ENCODE measurements at regions not wholly inside any gene's neighbourhood (a gene's known extent, or its start where the extent isn't known, plus 50 kb on each side); places are given as distances from the start of the nearest gene placed in this dataset.
"Not testable (repeated sequence)": the region's sequence is repeated elsewhere in the genome, so short reads cannot be mapped to it uniquely, and the experiment has no call there.

DNA sequence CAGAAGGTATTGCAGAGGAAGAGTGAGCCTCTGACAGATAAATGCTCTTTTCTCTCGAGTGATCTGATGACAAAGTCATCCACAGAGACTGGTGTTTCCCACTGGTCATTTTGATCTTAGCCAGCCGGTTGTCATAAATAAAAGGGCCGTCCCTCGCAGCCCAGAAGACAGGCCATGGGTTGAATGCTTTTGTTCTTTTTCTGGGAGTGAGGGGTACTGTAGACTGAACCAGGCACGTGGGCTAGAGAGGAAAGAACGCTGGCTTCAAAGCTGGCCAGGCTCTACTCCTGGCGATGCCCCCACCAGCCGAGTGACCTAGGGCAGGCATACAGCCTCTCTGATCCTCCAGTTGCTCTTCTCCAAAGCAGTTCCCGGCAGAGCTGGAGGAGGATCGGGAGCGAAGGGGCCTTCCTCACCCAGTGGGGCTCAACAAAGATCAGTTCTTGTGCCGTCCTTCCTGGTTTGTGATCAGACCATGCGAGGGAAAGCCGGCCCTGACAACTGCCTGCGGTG lies 193.5 kb downstream of the INHBB start:
- peaks cover 7 to 48% (median 30%) of the 10 kb centered on the region in 5 donors for H3K4me1 ChIP-seq (ENCODE audit: control insufficient read depth in 5 of 5, insufficient read depth in 5 of 5, low read length in 5 of 5)

DNA sequence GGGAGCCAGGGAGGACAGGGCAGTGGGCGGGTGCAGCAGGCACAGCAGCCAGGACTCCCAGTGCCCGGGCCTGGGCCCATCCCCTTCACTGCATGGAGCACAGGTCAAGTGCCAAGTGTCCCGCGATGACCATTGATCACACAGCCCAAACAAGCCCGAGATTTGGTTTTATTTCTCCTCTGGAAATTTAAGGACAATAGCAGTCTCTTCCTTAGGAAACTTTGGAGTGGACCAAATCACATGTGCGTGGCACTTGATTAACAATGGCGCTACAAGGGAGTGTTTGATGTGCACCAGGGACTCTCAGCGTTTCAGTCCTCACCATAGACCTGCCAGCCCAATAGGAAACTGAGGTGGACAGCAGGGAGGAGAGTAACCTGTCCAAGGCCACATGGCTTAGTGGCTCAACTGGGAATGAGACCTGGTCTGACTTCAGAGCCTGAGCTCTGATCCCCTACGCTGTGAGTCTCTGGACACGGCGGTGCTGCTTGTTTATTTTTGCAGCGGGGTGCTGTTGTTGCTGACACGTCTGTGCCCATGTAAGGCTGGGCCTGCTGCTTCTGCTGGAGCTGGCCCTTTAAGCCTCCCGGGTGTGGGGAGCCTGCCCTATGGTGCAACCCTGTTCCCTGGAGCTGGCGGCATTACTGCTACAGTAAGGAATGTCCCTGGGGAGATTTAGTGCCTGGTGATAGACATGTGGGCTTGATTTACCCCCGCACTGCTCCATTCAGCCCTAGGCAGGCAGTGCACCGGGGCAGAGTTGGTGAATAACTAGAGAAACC lies 194.2 kb downstream of the INHBB start:
- Histone ChIP-seq H3K9me3 (ENCODE audit: control insufficient read depth in 5 of 5, low read length in 5 of 5) (no peaks in the 10 kb centered on the region), H3K4me3 (ENCODE audit: low read depth in 1 of 5, low read length in 5 of 5) (no peak overlapping the region), H3K4me1 (ENCODE audit: control insufficient read depth in 5 of 5, insufficient read depth in 5 of 5, low read length in 5 of 5) (peaks cover 7 to 53% (median 30%) of the 10 kb centered on the region in 5 donors), H3K27ac (ENCODE audit: low read depth, low read length) (peak overlapping the region; percentile 17), H3K36me3 (ENCODE audit: control insufficient read depth in 5 of 5, insufficient read depth in 5 of 5, low read length in 5 of 5) (no peaks in the 10 kb centered on the region), H3K27me3 (ENCODE audit: control insufficient read depth in 5 of 5, insufficient read depth in 4 of 5, low read length in 5 of 5) (no peaks in the 10 kb centered on the region), H3K9ac (ENCODE audit: low read length in 5 of 5) (peak overlapping the region in 1 of 5 donors; percentile 15)

More for the DNA sequence above, 193.5 kb downstream of the INHBB start:
- H3K27me3 ChIP-seq (ENCODE audit: control insufficient read depth in 5 of 5, insufficient read depth in 4 of 5, low read length in 5 of 5) = no peaks in the 10 kb centered on the region
- H3K27ac ChIP-seq (ENCODE audit: low read depth, low read length) = peak overlapping the region; percentile 17
- H3K9ac ChIP-seq (ENCODE audit: low read length in 5 of 5) = peak overlapping the region in 1 of 5 donors; percentile 15
- no peaks in the 10 kb centered on the region for H3K36me3 ChIP-seq (ENCODE audit: control insufficient read depth in 5 of 5, insufficient read depth in 5 of 5, low read length in 5 of 5)
- no peak overlapping the region for H3K4me3 ChIP-seq (ENCODE audit: low read depth in 1 of 5, low read length in 5 of 5)
- H3K9me3 ChIP-seq (ENCODE audit: control insufficient read depth in 5 of 5, low read length in 5 of 5) = no peaks in the 10 kb centered on the region

GRCh38 chr2:120540719-120541552 lies 194.7 kb upstream of the GLI2 start:
- Histone ChIP-seq H3K4me1 (ENCODE audit: control insufficient read depth in 5 of 5, insufficient read depth in 5 of 5, low read length in 5 of 5) (peaks cover 8 to 57% (median 34%) of the 10 kb centered on the region in 5 donors), H3K9me3 (ENCODE audit: control insufficient read depth in 5 of 5, low read length in 5 of 5) (no peaks in the 10 kb centered on the region), H3K27me3 (ENCODE audit: control insufficient read depth in 5 of 5, insufficient read depth in 4 of 5, low read length in 5 of 5) (no peaks in the 10 kb centered on the region), H3K27ac (ENCODE audit: low read depth, low read length) (no peak overlapping the region), H3K4me3 (ENCODE audit: low read depth in 1 of 5, low read length in 5 of 5) (peak overlapping the region in 1 of 5 donors; percentile 12), H3K9ac (ENCODE audit: low read length in 5 of 5) (peak overlapping the region in 1 of 5 donors; percentile 5), H3K36me3 (ENCODE audit: control insufficient read depth in 5 of 5, insufficient read depth in 5 of 5, low read length in 5 of 5) (no peaks in the 10 kb centered on the region)

DNA sequence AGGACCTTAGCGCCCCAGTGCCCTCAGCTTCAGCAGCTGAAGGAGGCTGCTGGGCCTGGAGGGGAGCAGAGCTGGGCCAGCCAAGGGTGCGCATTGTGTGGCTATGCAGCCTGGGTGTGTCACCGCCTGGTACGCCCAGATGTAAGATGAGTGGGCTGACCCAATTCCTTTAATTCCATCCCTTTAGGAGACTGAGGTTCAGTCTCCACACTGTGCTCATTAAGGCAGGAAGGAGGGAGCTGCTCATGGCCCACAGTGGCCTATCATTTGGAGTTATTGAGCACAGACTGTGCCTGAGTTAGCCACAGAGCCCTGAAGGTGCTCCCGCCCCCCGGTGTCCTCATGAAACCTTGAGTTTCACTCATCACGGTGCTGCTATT lies 194.1 kb upstream of the GLI2 start:
- Histone ChIP-seq H3K9ac (ENCODE audit: low read length in 5 of 5) (no peak overlapping the region), H3K36me3 (ENCODE audit: control insufficient read depth in 5 of 5, insufficient read depth in 5 of 5, low read length in 5 of 5) (no peaks in the 10 kb centered on the region), H3K9me3 (ENCODE audit: control insufficient read depth in 5 of 5, low read length in 5 of 5) (no peaks in the 10 kb centered on the region), H3K27ac (ENCODE audit: low read depth, low read length) (no peak overlapping the region), H3K4me1 (ENCODE audit: control insufficient read depth in 5 of 5, insufficient read depth in 5 of 5, low read length in 5 of 5) (peaks cover 12 to 61% (median 40%) of the 10 kb centered on the region in 5 donors), H3K4me3 (ENCODE audit: low read depth in 1 of 5, low read length in 5 of 5) (no peak overlapping the region), H3K27me3 (ENCODE audit: control insufficient read depth in 5 of 5, insufficient read depth in 4 of 5, low read length in 5 of 5) (no peaks in the 10 kb centered on the region)

- Histone ChIP-seq H3K4me3 (ENCODE audit: low read depth in 1 of 5, low read length in 5 of 5) (no peak overlapping the region), H3K9me3 (ENCODE audit: control insufficient read depth in 5 of 5, low read length in 5 of 5) (no peaks in the 10 kb centered on the region), H3K27ac (ENCODE audit: low read depth, low read length) (no peak overlapping the region), H3K36me3 (ENCODE audit: control insufficient read depth in 5 of 5, insufficient read depth in 5 of 5, low read length in 5 of 5) (no peaks in the 10 kb centered on the region), H3K9ac (ENCODE audit: low read length in 5 of 5) (no peak overlapping the region), H3K27me3 (ENCODE audit: control insufficient read depth in 5 of 5, insufficient read depth in 4 of 5, low read length in 5 of 5) (no peaks in the 10 kb centered on the region), H3K4me1 (ENCODE audit: control insufficient read depth in 5 of 5, insufficient read depth in 5 of 5, low read length in 5 of 5) (peaks cover 12 to 64% (median 45%) of the 10 kb centered on the region in 5 donors)
These were observed 193.5 kb upstream of the GLI2 start for GRCh38 chr2:120541972-120542670.

GRCh38 chr2:120542911-120543527 lies 192.6 kb upstream of the GLI2 start:
- peak overlapping the region; percentile 51 for H3K27ac ChIP-seq (ENCODE audit: low read depth, low read length)
- H3K9me3 ChIP-seq (ENCODE audit: control insufficient read depth in 5 of 5, low read length in 5 of 5) = no peaks in the 10 kb centered on the region
- H3K4me1 ChIP-seq (ENCODE audit: control insufficient read depth in 5 of 5, insufficient read depth in 5 of 5, low read length in 5 of 5) = peaks cover 12 to 63% (median 49%) of the 10 kb centered on the region in 5 donors
- no peak overlapping the region for H3K9ac ChIP-seq (ENCODE audit: low read length in 5 of 5)
- no peaks in the 10 kb centered on the region for H3K27me3 ChIP-seq (ENCODE audit: control insufficient read depth in 5 of 5, insufficient read depth in 4 of 5, low read length in 5 of 5)
- no peak overlapping the region for H3K4me3 ChIP-seq (ENCODE audit: low read depth in 1 of 5, low read length in 5 of 5)
- no peaks in the 10 kb centered on the region for H3K36me3 ChIP-seq (ENCODE audit: control insufficient read depth in 5 of 5, insufficient read depth in 5 of 5, low read length in 5 of 5)

GRCh38 chr2:120543899-120544298 lies 191.8 kb upstream of the GLI2 start:
- peak overlapping the region; percentile 74 for H3K27ac ChIP-seq (ENCODE audit: low read depth, low read length)
- H3K4me3 ChIP-seq (ENCODE audit: low read depth in 1 of 5, low read length in 5 of 5) = no peak overlapping the region
- H3K4me1 ChIP-seq (ENCODE audit: control insufficient read depth in 5 of 5, insufficient read depth in 5 of 5, low read length in 5 of 5) = peaks cover 12 to 56% (median 46%) of the 10 kb centered on the region in 5 donors
- peak overlapping the region in 1 of 5 donors; percentile 38 for H3K9ac ChIP-seq (ENCODE audit: low read length in 5 of 5)
- no peaks in the 10 kb centered on the region for H3K27me3 ChIP-seq (ENCODE audit: control insufficient read depth in 5 of 5, insufficient read depth in 4 of 5, low read length in 5 of 5)
- no peaks in the 10 kb centered on the region for H3K9me3 ChIP-seq (ENCODE audit: control insufficient read depth in 5 of 5, low read length in 5 of 5)
- no peaks in the 10 kb centered on the region for H3K36me3 ChIP-seq (ENCODE audit: control insufficient read depth in 5 of 5, insufficient read depth in 5 of 5, low read length in 5 of 5)

DNA sequence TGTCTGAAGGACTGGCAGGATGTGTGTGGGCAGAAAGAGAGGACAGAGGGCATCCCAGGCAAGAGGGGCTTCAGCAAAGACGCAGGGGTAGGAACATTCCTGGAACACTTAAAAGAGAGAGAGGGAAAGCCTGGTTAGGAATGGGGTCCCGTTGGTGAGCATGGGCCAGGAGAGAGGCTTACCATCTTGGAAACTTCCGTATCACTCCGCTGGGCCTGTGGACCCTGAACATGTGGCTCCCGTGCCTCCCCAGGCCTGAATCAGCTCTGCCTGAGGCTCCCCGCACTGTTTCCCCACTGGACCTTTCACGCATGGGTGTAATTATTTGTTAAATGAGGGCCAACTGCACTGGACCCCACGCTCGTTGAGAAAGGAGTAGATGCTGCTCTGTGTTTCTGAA lies 191.1 kb upstream of the GLI2 start:
- H3K4me3 ChIP-seq (ENCODE audit: low read depth in 1 of 5, low read length in 5 of 5) = no peak overlapping the region
- H3K27me3 ChIP-seq (ENCODE audit: control insufficient read depth in 5 of 5, insufficient read depth in 4 of 5, low read length in 5 of 5) = no peaks in the 10 kb centered on the region
- no peaks in the 10 kb centered on the region for H3K36me3 ChIP-seq (ENCODE audit: control insufficient read depth in 5 of 5, insufficient read depth in 5 of 5, low read length in 5 of 5)
- no peaks in the 10 kb centered on the region for H3K9me3 ChIP-seq (ENCODE audit: control insufficient read depth in 5 of 5, low read length in 5 of 5)
- peaks cover 12 to 52% (median 39%) of the 10 kb centered on the region in 5 donors for H3K4me1 ChIP-seq (ENCODE audit: control insufficient read depth in 5 of 5, insufficient read depth in 5 of 5, low read length in 5 of 5)
- H3K27ac ChIP-seq (ENCODE audit: low read depth, low read length) = peak overlapping the region; percentile 74
- H3K9ac ChIP-seq (ENCODE audit: low read length in 5 of 5) = peak overlapping the region in 1 of 5 donors; percentile 38

DNA sequence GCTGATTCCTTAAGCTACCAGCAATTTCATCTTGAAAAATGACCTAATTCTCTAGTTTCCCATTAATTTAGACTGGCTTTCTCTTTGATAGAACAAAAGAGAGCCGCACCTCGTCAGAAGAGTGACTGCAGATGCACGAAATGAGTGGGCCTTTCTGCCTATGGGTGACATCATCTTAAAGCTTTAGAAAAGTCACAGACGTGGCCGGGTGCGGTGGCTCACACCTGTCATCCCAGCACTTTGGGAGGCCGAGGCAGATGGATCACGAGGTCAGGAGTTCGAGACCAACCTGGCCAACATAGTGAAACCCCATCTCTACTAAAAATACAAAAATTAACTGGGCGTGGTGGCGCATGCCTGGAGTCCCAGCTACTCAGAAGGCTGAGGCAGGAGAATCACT lies 190.7 kb upstream of the GLI2 start:
- H3K27ac ChIP-seq (ENCODE audit: low read depth, low read length) = peak overlapping the region; percentile 74
- not testable (repeated sequence) for H3K27me3 ChIP-seq (ENCODE audit: control insufficient read depth in 5 of 5, insufficient read depth in 4 of 5, low read length in 5 of 5); H3K4me3 ChIP-seq (ENCODE audit: low read depth in 1 of 5, low read length in 5 of 5); H3K9me3 ChIP-seq (ENCODE audit: control insufficient read depth in 5 of 5, low read length in 5 of 5); H3K9ac ChIP-seq (ENCODE audit: low read length in 5 of 5); H3K36me3 ChIP-seq (ENCODE audit: control insufficient read depth in 5 of 5, insufficient read depth in 5 of 5, low read length in 5 of 5)
- peaks cover 11 to 50% (median 39%) of the 10 kb centered on the region in 5 donors for H3K4me1 ChIP-seq (ENCODE audit: control insufficient read depth in 5 of 5, insufficient read depth in 5 of 5, low read length in 5 of 5)

All from subcutaneous abdominal adipose tissue (tissue), 5 donors.